Smooth muscle cell (in vitro differentiated cells): ENCODE measurements at regions not wholly inside any gene's neighbourhood (a gene's known extent, or its start where the extent isn't known, plus 50 kb on each side); places are given as distances from the start of the nearest gene placed in this dataset.

ENCODE experiments used
- DNase-seq: peaks from one replicate; lab custom pipeline; 2025; ENCODE audit not compliant: unreplicated experiment; lab: John Stamatoyannopoulos, UW
- H2AFZ ChIP-seq: fragments of 200-600 bp; sonication (generic); 2 replicates; pipeline ENCODE4 v1.6.0; 2016; ENCODE audit warnings: antibody characterized with exemption, low read depth, mild to moderate bottlenecking
- H3F3A ChIP-seq: fragments of 200-600 bp; sonication (generic); 2 replicates; pipeline ENCODE4 v1.6.0; 2017; ENCODE audit warnings: antibody characterized with exemption, low read depth
- H3K27ac ChIP-seq: fragments of 200-600 bp; sonication (generic); 2 replicates; pipeline ENCODE4 v1.5.1; 2016; ENCODE audit warnings: low read depth, mild to moderate bottlenecking
- H3K27me3 ChIP-seq: fragments of 200-600 bp; sonication (generic); 2 replicates; pipeline ENCODE4 v1.6.1; 2016; ENCODE audit warnings: low read depth, mild to moderate bottlenecking
- H3K36me3 ChIP-seq: fragments of 200-600 bp; sonication (generic); 2 replicates; pipeline ENCODE4 v1.5.1; 2016; ENCODE audit warnings: low read depth
- H3K4me1 ChIP-seq: fragments of 200-600 bp; sonication (generic); 2 replicates; pipeline ENCODE4 v1.5.1; 2016; ENCODE audit warnings: low read depth
- H3K4me2 ChIP-seq: fragments of 200-600 bp; sonication (generic); 2 replicates; pipeline ENCODE4 v1.6.0; 2016; ENCODE audit warnings: mild to moderate bottlenecking
- H3K4me3 ChIP-seq: fragments of 200-600 bp; sonication (generic); 2 replicates; pipeline ENCODE4 v1.5.1; 2016; ENCODE audit warnings: mild to moderate bottlenecking
- H3K79me2 ChIP-seq: fragments of 200-600 bp; sonication (generic); 2 replicates; pipeline ENCODE4 v1.6.0; 2016; ENCODE audit warnings: low read depth, mild to moderate bottlenecking
- H3K9ac ChIP-seq: fragments of 200-600 bp; sonication (generic); 2 replicates; pipeline ENCODE4 v1.6.0; 2016; ENCODE audit warnings: low read depth
- H3K9me3 ChIP-seq: fragments of 200-600 bp; sonication (generic); replicated peaks from 2 replicates; pipeline ENCODE4 v1.5.1; 2016; ENCODE audit warnings: low read depth
- H4K20me1 ChIP-seq: fragments of 200-600 bp; sonication (generic); 2 replicates; pipeline ENCODE4 v1.6.0; 2016; ENCODE audit warnings: low read depth
- WGBS: methylation state at CpG from one replicate; pipeline ENCODE4 v1.1.7; 2016; ENCODE audit warnings: low lambda C conversion rate; 5-methylcytosine and 5-hydroxymethylcytosine counted together
- TF ChIP-seq, protein P1 (sequence below): fragments of 200-600 bp; sonication (generic); IDR thresholded peaks from 2 replicates; pipeline ENCODE4 v1.5.1; 2017; ENCODE audit warnings: borderline replicate concordance, mild to moderate bottlenecking, antibody characterized with exemption; ENCODE audit not compliant: insufficient read depth, poor library complexity, severe bottlenecking

- H3K27ac ChIP-seq: peak overlapping the region; percentile 40
- 40% methylated on average over 6 of the region's 6 CpGs for WGBS
- TF ChIP-seq, protein P1, sequence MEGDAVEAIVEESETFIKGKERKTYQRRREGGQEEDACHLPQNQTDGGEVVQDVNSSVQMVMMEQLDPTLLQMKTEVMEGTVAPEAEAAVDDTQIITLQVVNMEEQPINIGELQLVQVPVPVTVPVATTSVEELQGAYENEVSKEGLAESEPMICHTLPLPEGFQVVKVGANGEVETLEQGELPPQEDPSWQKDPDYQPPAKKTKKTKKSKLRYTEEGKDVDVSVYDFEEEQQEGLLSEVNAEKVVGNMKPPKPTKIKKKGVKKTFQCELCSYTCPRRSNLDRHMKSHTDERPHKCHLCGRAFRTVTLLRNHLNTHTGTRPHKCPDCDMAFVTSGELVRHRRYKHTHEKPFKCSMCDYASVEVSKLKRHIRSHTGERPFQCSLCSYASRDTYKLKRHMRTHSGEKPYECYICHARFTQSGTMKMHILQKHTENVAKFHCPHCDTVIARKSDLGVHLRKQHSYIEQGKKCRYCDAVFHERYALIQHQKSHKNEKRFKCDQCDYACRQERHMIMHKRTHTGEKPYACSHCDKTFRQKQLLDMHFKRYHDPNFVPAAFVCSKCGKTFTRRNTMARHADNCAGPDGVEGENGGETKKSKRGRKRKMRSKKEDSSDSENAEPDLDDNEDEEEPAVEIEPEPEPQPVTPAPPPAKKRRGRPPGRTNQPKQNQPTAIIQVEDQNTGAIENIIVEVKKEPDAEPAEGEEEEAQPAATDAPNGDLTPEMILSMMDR: no peak
- H3K4me1 ChIP-seq: peaks cover 4% of the 10 kb centered on the region
- H3K9me3 ChIP-seq: no peaks in the 10 kb centered on the region
- H3K9ac ChIP-seq: no peak overlapping the region
- no peak overlapping the region for H3K4me3 ChIP-seq
- DNase-seq: no peak
- no peaks in the 10 kb centered on the region for H3F3A ChIP-seq
- no peaks in the 10 kb centered on the region for H3K36me3 ChIP-seq
- H2AFZ ChIP-seq: no peak overlapping the region
- no peaks in the 10 kb centered on the region for H3K79me2 ChIP-seq
- H4K20me1 ChIP-seq: no peaks in the 10 kb centered on the region
- no peaks in the 10 kb centered on the region for H3K27me3 ChIP-seq
- H3K4me2 ChIP-seq: peak overlapping the region; percentile 1
Measured at GRCh38 chr15:87219650-87220615, 1036.6 kb downstream of the NTRK3 start.

GRCh38 chr15:87215100-87215499, 1041.4 kb downstream of the NTRK3 start:
- no peaks in the 10 kb centered on the region for H3K9me3 ChIP-seq
- no peak overlapping the region for H3K27ac ChIP-seq
- no peaks in the 10 kb centered on the region for H3K27me3 ChIP-seq
- no peak overlapping the region for H2AFZ ChIP-seq
- no peaks in the 10 kb centered on the region for H3K36me3 ChIP-seq
- TF ChIP-seq, protein P1: no peak
- no peak overlapping the region for H3K9ac ChIP-seq
- H3K79me2 ChIP-seq: no peaks in the 10 kb centered on the region
- no peak overlapping the region for H3K4me2 ChIP-seq
- no peak overlapping the region for H3K4me3 ChIP-seq
- H3K4me1 ChIP-seq: no peaks in the 10 kb centered on the region
- H3F3A ChIP-seq: no peaks in the 10 kb centered on the region
- no peaks in the 10 kb centered on the region for H4K20me1 ChIP-seq
- DNase-seq: no peak
- 100% methylated on average over 1 of the region's 1 CpG for WGBS

DNA sequence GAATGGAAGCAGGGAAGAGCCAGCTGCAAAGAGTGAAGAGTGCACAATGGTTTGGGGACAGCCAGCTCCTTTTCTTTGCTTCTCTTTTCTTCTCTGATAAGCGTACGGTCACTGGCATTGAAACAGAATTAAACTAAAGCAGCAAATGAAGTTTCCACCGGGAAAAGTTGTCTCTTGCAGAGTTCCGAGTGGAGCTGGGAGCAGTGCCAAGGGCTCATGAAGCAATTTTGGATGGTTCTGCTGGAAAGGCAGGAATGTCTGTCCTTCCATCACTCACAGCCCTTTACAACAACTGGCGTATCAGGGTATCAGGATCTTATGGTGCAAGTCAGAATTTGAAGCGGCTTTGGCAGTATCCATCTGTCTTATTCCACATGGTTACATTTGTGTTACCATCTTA, 1042.9 kb downstream of the NTRK3 start:
- Histone ChIP-seq H2AFZ (no peak overlapping the region), H3K9me3 (no peaks in the 10 kb centered on the region), H3K4me3 (no peak overlapping the region), H3K4me1 (no peaks in the 10 kb centered on the region), H3K4me2 (no peak overlapping the region), H3K36me3 (no peaks in the 10 kb centered on the region), H4K20me1 (no peaks in the 10 kb centered on the region), H3K27me3 (no peaks in the 10 kb centered on the region), H3K27ac (no peak overlapping the region), H3K9ac (no peak overlapping the region), H3F3A (no peaks in the 10 kb centered on the region), H3K79me2 (no peaks in the 10 kb centered on the region)
- TF ChIP-seq, protein P1: no peak
- 90% methylated on average over 6 of the region's 6 CpGs for WGBS
- DNase-seq: no peak
